SH-SY5Y (cell line): ENCODE measurements at regions not wholly inside any gene's neighbourhood (a gene's known extent, or its start where the extent isn't known, plus 50 kb on each side); places are given as distances from the start of the nearest gene placed in this dataset.

Experiments
- GATA2 ChIP-seq: IDR thresholded peaks from 2 replicates; pipeline ENCODE4 v1.6.1; 2011; ENCODE audit warnings: mild to moderate bottlenecking, low read depth, low read length
- GATA3 ChIP-seq: IDR thresholded peaks from 2 replicates; pipeline ENCODE4 v1.6.1; 2011; ENCODE audit warnings: low read depth, mild to moderate bottlenecking, low read length, moderate library complexity

- TF ChIP-seq GATA2, result no peak
- no peak for TF ChIP-seq GATA3
Observed at GRCh38 chr11:119829402-119829801, 100.4 kb upstream of the NECTIN1 start.
